GM04504 (cell line): ENCODE measurements at regions not wholly inside any gene's neighbourhood (a gene's known extent, or its start where the extent isn't known, plus 50 kb on each side); places are given as distances from the start of the nearest gene placed in this dataset.

ENCODE experiments used
- DNase-seq: peaks from one replicate; pipeline ENCODE4 v3.0.0-alpha.2; 2012; ENCODE audit warnings: low read depth

DNA sequence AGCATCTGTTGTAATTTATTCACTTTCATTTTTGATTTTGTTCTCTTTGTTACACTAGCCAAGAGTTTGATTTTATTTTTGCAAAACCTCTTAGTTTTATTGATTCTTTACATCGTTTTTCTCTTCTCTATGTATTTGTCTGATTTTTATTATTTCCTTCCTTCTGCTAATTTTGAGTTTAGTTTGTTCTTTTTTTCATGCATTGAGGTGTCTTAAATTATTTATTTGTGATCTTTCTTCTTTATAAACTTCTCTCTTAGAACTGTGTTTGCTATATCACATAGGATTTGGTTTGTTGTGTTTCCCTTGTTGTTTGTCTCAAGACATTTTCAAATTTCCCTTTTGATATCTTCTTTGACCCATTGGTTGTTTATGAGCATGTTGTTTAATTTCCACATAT is 51.7 kb upstream of the NFKBIA start:
- no peak for DNase-seq

DNA sequence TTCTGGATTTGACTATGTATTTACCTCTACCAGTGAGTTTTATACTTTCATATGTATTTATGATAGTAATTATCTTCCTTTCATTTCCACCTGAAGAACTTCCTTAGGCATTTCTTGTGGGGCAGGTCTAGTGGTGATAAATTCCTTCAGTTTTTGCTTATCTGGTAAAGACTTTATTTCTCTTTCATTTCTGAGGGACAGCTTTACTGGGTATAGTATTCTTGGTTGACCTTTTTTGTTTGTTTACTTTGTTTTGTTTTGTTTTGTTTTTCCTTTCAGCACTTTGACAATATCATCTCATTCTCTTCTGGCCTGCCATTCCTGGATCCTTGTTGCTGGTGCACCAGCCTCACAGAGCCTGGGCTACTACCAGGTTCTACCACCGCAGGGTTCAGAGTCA is 53.9 kb upstream of the NFKBIA start:
- no peak for DNase-seq

DNA sequence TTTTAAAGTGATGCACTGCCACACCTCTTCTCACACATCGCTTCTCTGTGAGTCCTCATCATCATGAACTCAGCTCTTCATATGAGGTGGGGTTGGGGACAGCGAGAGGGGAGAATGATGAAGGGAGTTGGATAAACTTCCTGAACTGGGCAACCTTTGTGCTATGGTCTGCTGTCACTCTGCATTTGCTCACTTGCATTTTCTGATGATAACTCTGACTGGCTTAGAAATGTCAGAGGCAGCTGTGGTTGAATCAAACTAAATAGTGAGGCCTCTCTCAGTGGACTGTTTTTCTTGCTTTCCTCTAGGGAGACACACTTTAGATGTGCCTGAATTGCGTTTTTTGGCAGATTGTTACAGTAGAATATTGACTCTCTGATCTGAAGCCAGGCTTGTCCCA is 55.2 kb upstream of the NFKBIA start:
- DNase-seq, result no peak

DNA sequence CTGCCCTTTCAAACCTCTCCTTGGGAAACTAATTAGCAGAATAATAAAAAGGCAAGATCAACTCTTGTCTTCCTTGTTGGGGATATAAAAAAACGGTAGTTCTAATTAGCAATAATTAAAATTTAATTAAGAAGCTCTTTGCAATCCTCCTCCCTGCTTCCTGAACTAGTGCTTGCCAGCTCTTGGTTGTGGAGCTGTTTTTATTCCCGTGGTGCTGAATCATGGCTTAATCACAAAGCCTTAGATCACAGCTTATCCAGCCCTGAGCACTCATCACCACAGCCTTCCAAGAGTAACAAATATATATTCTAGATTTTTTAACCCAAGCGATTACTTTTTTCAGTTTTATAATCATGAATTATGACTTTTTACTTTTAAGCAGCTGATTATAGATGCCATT is 63.2 kb upstream of the INSM2 start:
- peak; percentile 1 for DNase-seq

DNA sequence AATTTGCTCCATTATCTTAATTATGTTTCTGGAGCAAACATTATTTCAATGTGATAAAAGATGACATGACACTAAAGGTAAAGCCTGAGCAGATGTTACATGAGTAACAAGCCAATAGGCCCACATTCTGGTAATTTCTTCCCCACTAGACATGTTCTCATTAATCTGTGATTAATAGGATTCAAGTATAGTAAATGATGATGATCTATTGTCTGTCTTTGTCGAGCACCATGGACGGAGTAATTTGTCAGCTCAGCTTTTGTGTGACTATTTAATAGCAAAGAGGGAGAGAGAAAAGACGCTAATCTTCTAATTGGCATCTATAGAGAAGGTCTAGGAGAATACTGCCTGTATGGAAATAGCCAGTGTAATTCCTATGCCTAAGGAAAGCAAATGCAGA is 62.2 kb upstream of the INSM2 start:
- no peak for DNase-seq

DNA sequence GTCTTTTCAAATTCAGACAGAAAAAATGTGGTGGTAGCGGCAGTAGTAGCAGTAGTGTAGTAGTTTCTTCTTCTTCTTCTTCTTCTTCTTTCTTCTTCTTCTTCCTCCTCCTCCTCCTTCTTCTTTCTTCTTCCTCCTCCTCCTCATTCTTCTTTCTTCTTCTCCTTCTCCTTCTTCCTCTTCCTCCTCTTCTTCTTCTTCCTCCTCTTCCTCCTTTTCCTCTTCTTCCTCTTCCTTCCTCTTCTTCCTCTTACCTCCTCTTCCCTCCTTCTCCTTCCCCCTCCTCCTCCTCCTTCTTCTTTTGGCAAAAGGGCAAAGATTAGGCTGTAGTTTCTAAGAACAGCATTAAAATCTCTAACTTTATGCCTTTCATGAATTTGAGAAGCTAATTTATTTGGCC is 59.6 kb upstream of the INSM2 start:
- no peak for DNase-seq

DNA sequence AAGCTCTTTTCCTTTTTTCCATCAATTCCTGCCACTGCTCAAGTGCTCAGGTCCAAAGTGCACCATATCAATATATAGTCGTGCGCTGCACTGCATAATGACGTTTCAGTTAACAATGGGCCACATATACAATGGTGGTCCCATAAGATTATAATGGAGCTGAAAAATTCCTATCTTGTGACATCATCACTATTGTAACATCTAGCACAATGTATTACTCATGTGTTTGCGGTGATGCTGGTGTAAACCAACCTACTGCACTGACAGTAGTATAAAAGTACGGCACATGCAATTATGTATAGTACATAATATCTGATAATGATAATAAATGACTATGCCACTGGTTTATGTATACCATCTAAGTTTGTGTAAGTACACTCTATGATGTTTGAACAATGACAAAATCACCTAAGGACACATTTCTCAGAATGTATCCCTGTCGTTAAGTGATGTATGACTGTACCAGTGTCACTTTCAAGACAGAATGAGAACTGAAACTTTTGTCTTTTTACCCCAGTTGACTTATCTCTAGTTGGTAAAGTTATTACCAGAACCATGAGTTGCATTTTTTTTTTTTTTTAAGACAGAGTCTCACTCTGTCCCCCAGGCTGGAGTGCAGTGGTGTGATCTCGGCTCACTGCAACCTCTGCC is 53.7 kb upstream of the INSM2 start:
- no peak for DNase-seq

DNA sequence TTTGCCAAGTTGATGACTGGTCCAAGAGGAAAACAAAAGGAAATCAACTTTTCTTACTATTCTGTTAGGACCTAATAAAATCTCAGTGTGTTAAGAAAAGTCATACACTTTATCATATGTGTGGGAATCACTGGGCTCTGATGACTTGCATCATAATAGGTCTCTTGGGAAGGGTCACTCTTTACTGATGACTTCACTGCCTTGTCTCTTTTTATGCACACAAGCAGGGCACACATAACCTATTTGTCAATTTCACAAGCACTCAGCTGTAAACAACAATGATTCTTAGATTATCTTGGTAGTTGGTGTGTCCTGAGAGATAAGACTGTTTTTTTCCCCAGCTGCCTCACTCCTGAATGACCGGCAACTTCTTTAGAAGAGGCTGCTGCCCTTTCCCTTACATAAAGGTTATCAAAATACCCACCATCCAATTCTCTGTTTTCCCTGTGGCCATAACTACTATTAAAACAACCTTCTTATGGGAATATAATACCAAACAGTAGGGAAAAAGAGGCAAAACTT is 50.9 kb upstream of the INSM2 start:
- no peak for DNase-seq
